H1 (cell line): ENCODE measurements at regions not wholly inside any gene's neighbourhood (a gene's known extent, or its start where the extent isn't known, plus 50 kb on each side); places are given as distances from the start of the nearest gene placed in this dataset.

ENCODE experiments used
- CTCF ChIP-seq, 3 experiments: IDR thresholded peaks; 1 replicate in 2 of 3; 2 replicates in 1 of 3; pipeline versions ENCODE4 v1.5.1 to v1.6.1; 2011; ENCODE audit warnings: low read length in 3 of 3, mild to moderate bottlenecking in 3 of 3, inconsistent platforms in 2 of 3, low read depth in 1 of 3, moderate library complexity in 1 of 3; ENCODE audit not compliant: insufficient read depth in 1 of 3; ENCODE audit errors: control extremely low read depth in 1 of 3
- KDM1A ChIP-seq: fragments of 200-600, 300-600 bp; sonication (generic); IDR thresholded peaks from 2 replicates; pipeline ENCODE4 v1.7.1; 2016; ENCODE audit warnings: mild to moderate bottlenecking, low read length, borderline replicate concordance
- NANOG ChIP-seq: IDR thresholded peaks from 2 replicates; pipeline ENCODE4 v1.6.1; 2011; ENCODE audit warnings: low read length, low read depth, mild to moderate bottlenecking, inconsistent platforms; ENCODE audit not compliant: insufficient read depth, poor library complexity, severe bottlenecking
- TEAD4 ChIP-seq: IDR thresholded peaks from 2 replicates; pipeline ENCODE4 v1.6.1; 2012; ENCODE audit warnings: low read depth, low read length, inconsistent platforms, mixed read lengths

DNA sequence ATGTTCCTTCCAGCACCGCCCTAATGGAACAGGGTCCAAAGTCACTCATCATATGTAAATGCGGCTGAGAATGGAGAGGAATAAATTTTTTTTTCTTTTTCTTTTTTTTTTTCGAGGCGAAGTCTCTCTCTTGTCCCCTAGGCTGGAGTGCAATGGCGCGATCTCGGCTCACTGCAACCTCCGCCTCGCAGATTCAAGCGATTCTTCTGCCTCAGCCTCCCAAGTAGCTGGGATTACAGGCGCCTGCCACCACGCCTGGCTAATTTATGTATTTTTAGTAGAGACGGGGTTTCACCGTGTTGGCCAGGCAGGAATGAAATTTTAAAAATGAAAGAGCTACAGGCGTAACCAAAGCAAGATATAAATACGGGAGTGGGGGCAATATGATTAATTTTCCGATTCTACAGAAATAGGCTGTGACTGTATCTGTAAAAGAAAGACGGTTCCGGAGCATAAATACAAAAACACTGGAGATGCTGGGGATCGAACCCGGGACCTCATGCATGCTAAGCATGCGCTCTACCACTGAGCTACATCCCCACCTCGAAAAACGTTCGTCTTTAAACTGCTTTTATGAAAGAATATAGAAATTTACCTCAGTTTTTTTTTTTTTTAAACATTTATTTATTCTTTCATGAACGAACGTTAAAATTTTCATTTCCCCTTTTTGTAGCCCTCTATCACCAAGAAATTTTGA lies 132.2 kb downstream of the GPX5 start (continued):
- no peak for TF ChIP-seq CTCF (IDR thresholded peaks at IDR 0.05; ENCODE audit: control extremely low read depth in 1 of 3, insufficient read depth in 1 of 3, low read depth in 1 of 3, low read length in 3 of 3)
- peak; percentile 83; the same call in 1 of the 2 replicates for TF ChIP-seq KDM1A
- TF ChIP-seq NANOG, result no peak
- TF ChIP-seq TEAD4, result peak; percentile 74
